ENCODE measurements at regions not wholly inside any gene's neighbourhood (a gene's known extent, or its start where the extent isn't known, plus 50 kb on each side); places are given as distances from the start of the nearest gene placed in this dataset.

DNA sequence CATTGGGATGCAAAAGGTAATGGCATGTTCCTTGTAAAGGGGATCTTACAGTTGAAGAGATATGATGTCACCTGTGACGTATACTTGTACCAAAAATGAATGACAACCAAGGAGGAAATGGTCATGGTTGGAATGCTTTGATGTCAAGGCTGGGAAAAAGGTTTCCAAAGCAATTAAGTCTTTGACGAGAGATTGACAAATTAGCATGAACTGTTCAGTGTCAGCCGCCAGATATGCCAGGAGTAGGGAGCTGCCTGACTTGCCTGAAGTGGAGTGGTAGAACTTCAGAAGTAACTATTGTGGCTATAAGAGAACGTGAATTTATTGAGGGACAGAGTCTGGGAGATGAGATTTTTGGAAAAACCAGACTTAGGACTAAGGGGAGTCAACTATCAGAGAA is 88.1 kb downstream of the SEPTIN7 start:
- no peaks in the 10 kb centered on the region for H3K27me3 ChIP-seq (replicated peaks)
- in situ Hi-C loops (cut with HindIII; ENCODE audit: low pct_ligation_motif_present, low sequenced_read_pairs), result no loop called here
- TF ChIP-seq, protein P1, sequence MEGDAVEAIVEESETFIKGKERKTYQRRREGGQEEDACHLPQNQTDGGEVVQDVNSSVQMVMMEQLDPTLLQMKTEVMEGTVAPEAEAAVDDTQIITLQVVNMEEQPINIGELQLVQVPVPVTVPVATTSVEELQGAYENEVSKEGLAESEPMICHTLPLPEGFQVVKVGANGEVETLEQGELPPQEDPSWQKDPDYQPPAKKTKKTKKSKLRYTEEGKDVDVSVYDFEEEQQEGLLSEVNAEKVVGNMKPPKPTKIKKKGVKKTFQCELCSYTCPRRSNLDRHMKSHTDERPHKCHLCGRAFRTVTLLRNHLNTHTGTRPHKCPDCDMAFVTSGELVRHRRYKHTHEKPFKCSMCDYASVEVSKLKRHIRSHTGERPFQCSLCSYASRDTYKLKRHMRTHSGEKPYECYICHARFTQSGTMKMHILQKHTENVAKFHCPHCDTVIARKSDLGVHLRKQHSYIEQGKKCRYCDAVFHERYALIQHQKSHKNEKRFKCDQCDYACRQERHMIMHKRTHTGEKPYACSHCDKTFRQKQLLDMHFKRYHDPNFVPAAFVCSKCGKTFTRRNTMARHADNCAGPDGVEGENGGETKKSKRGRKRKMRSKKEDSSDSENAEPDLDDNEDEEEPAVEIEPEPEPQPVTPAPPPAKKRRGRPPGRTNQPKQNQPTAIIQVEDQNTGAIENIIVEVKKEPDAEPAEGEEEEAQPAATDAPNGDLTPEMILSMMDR (IDR thresholded peaks at IDR 0.05; ENCODE audit: low read depth, low read length, missing control alignments), result no peak
- H3K4me3 ChIP-seq (ENCODE audit: low read depth, low read length), result no peak overlapping the region
- no peak overlapping the region for H3K27ac ChIP-seq
- H3K36me3 ChIP-seq (replicated peaks), result peaks cover 18% of the 10 kb centered on the region
- no peak for DNase-seq

DNA sequence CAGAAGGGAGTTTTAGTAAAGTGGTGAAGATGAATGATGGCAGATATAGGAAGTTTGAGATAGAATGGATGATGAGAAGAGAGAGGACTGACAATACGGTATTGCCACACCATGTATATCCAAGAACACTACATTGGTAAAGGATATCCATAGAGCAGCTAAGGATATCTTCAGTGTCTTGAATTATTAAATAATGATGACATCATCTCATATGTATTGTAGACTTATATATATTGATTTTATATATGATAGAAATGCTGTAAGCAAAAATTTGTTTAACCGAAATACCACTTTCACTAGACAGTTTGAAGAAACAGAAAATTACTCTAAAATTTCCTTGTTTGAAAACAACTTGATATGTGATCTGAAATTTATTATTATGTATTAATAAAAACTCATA is 89.0 kb downstream of the SEPTIN7 start:
- in situ Hi-C loops (cut with HindIII; ENCODE audit: low pct_ligation_motif_present, low sequenced_read_pairs), result no loop called here
- H3K27me3 ChIP-seq (replicated peaks), result no peaks in the 10 kb centered on the region
- H3K36me3 ChIP-seq (replicated peaks), result peaks cover 13% of the 10 kb centered on the region
- H3K4me3 ChIP-seq (ENCODE audit: low read depth, low read length), result no peak overlapping the region
- no peak overlapping the region for H3K27ac ChIP-seq
- TF ChIP-seq, protein P1 (IDR thresholded peaks at IDR 0.05; ENCODE audit: low read depth, low read length, missing control alignments), result no peak
- no peak for DNase-seq

DNA sequence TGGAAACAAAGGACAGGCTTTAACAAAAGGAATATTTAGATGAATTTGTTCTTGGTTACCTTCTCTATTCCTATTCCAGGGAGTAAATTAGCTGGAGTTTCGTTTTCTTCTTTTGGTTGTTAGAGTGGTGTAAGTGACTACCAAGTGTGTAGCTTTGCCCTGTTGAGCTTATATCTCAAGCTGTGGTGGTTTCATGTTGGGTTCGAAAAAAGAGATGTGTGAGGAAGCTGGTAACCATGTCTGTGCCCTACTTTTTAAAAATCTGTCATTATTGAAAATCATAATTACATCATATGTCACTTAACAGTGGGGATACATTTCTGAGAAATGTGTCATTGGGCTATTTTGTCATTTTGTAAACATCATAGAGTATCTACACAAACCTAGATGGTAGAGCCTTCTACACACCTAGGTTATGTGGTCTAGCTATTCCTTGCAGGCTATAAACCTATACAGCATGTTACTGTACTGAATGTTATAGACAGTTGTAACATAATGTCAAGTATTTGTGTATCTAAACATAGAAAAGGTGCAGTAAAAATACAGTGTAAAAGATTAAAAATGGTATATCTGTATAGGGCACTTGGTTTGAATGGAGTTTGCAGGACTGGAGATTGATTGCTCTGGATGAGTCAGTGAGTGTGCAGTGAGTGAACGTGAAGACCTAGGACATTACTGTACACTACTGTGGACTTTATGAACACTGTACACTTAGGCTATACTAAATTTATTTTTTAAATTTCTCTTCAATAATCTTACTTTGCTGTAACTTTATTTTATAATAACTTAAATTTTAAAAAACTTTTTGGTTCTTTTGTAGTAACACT is 90.4 kb downstream of the SEPTIN7 start:
- in situ Hi-C loops (cut with HindIII; ENCODE audit: low pct_ligation_motif_present, low sequenced_read_pairs), result no loop called here
- Histone ChIP-seq H3K4me3 (ENCODE audit: low read depth, low read length) (no peak overlapping the region), H3K27ac (no peak overlapping the region), H3K27me3 (replicated peaks) (no peaks in the 10 kb centered on the region), H3K36me3 (replicated peaks) (peaks cover 10% of the 10 kb centered on the region)
- TF ChIP-seq, protein P1 (IDR thresholded peaks at IDR 0.05; ENCODE audit: low read depth, low read length, missing control alignments), result no peak
- no peak for DNase-seq

DNA sequence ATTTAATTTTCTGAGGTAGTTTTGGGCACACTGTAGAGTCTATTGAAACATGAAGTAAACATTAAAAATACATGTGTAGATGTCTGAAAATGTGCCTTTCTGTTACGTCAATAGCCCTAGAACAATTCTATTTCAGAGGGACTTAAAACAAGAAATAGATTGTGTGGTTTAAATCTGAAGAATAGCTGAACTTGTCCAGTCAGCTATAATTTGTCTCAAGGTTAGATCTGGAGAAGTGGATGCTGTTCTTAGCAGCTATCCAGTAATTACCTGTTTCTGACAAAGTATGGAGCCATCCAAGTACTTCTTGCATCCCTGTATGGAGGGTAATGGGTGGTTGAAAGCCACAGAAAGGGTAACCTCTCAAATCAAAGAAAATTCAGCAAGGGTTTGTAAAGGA is 92.8 kb downstream of the SEPTIN7 start:
- Histone ChIP-seq H3K36me3 (replicated peaks) (peaks cover 5% of the 10 kb centered on the region), H3K27ac (no peak overlapping the region), H3K27me3 (replicated peaks) (no peaks in the 10 kb centered on the region), H3K4me3 (ENCODE audit: low read depth, low read length) (no peak overlapping the region)
- TF ChIP-seq, protein P1 (IDR thresholded peaks at IDR 0.05; ENCODE audit: low read depth, low read length, missing control alignments), result no peak
- no peak for DNase-seq
- in situ Hi-C loops (cut with HindIII; ENCODE audit: low pct_ligation_motif_present, low sequenced_read_pairs), result no loop called here

DNA sequence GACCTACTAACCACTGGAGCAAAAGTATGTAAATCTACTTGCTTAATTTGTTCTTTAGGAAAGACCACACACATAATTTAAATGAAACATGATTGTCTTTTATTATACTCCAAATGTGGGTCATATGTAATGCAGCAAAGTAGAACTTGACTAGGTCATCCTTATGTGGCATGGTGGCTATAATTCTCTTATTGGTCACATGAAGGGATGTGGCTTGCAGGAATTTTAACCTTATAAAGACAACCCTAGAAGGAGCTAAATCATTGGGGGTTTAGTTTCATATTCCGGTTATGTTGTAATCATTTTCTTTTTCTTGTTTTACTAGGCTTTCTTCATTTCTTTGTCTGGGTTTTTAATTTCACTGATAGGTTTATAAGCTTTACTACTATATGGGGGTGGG is 93.9 kb downstream of the SEPTIN7 start:
- H3K4me3 ChIP-seq (ENCODE audit: low read depth, low read length), result no peak overlapping the region
- in situ Hi-C loops (cut with HindIII; ENCODE audit: low pct_ligation_motif_present, low sequenced_read_pairs), result no loop called here
- TF ChIP-seq, protein P1 (IDR thresholded peaks at IDR 0.05; ENCODE audit: low read depth, low read length, missing control alignments), result no peak

DNA sequence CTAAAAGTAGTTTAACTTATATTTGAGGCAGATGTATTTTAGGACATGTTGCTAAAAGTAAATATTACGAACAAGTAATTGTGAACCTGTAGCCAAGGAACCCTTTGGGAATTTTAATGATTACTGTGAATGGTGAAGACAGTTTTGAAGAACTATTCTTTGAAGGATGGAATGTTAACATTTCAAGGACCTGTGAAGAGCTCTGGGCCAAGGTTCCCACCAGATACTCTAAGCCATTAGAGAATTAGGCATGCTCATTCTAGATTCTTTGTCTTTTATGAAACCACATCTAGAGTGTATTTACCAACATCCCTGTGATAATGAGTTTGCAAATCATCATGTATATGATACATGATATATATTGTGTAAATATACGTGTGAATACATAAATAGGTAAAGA is 99.8 kb downstream of the SEPTIN7 start:
- TF ChIP-seq, protein P1 (IDR thresholded peaks at IDR 0.05; ENCODE audit: low read depth, low read length, missing control alignments), result no peak
- Histone ChIP-seq H3K27ac (no peak overlapping the region), H3K27me3 (replicated peaks) (no peaks in the 10 kb centered on the region), H3K4me3 (ENCODE audit: low read depth, low read length) (no peak overlapping the region), H3K36me3 (replicated peaks) (peaks cover 23% of the 10 kb centered on the region)
- in situ Hi-C loops (cut with HindIII; ENCODE audit: low pct_ligation_motif_present, low sequenced_read_pairs), result no loop called here
- DNase-seq, result no peak

More for the DNA sequence above, 93.9 kb downstream of the SEPTIN7 start:
- Histone ChIP-seq H3K36me3 (replicated peaks) (peaks cover 5% of the 10 kb centered on the region), H3K27ac (no peak overlapping the region), H3K27me3 (replicated peaks) (no peaks in the 10 kb centered on the region)
- DNase-seq, result no peak

All from brain microvascular endothelial cell (primary cell).